K562 (cell line): ENCODE measurements at regions not wholly inside any gene's neighbourhood (a gene's known extent, or its start where the extent isn't known, plus 50 kb on each side); places are given as distances from the start of the nearest gene placed in this dataset.

Experiments used
- ATAC-seq: fragments of 200-7000 bp; cut with Tn5 transposase; 3 replicates; pipeline ENCODE4 v1.9.1; 2020; ENCODE audit warnings: moderate library complexity
- BruUV-seq: library from RNA; stranded (reverse); fragments of 400-500 nt; replicated peaks from 2 replicates; lab custom pipeline; 2021; lab: Mats Ljungman, UMichigan
- CTCF ChIA-PET: fragments of 300-600 bp; formaldehyde crosslinking; extraction: SDS; loops from one replicate; lab custom pipeline; 2021; ENCODE audit warnings: low intra/inter-chr PET ratio; lab: Yijun Ruan, JAX
- POLR2A ChIA-PET: fragments of 300-600, 350-650 bp; sonication (Branson Sonifier 250); formaldehyde crosslinking; extraction: SDS; loops from one replicate; lab custom pipeline; 2021; ENCODE audit warnings: antibody characterized with exemption, inconsistent platforms; lab: Yijun Ruan, JAX
- DNase-seq, 4 experiments: peaks; one replicate each; pipeline versions ENCODE4 v3.0.0 to v3.0.0-alpha.2; 2011 to 2018; ENCODE audit warnings: low spot score in 3 of 4, mixed read lengths in 3 of 4; ENCODE audit errors: extremely low read depth in 1 of 4
- FAIRE-seq: peaks from 2 replicates; lab custom pipeline; 2011; peaks lifted over from hg19 to GRCh38; lab: Jason Lieb, UNC
- H2AFZ ChIP-seq: 2 replicates; pipeline ENCODE4 v1.6.0; 2011; ENCODE audit warnings: low read depth, low read length, control low read depth, inconsistent platforms
- H3K27ac ChIP-seq: fragments of 200-600 bp; 3 replicates; pipeline ENCODE4 v1.8.0; 2011; ENCODE audit warnings: low read depth, mild to moderate bottlenecking, control low read depth, inconsistent platforms, low read length, moderate library complexity, mixed read lengths; ENCODE audit errors: extremely low read depth
- H3K27me3 ChIP-seq, 2 experiments: fragments of 300-600 bp in 1 of 2; 2 replicates in 1 of 2; 3 replicates in 1 of 2; pipeline versions ENCODE4 v1.6.0 to v1.8.0; 2011; ENCODE audit warnings: inconsistent platforms in 2 of 2, low read length in 2 of 2, mild to moderate bottlenecking in 1 of 2, mixed read lengths in 1 of 2, moderate library complexity in 1 of 2; ENCODE audit not compliant: control insufficient read depth in 2 of 2, insufficient read depth in 2 of 2
- H3K36me3 ChIP-seq: fragments of 300-600 bp; 3 replicates; pipeline ENCODE4 v1.8.0; 2011; ENCODE audit warnings: mild to moderate bottlenecking, low read length, inconsistent platforms; ENCODE audit not compliant: control insufficient read depth, insufficient read depth
- H3K4me1 ChIP-seq, 2 experiments: fragments of 200-600 bp in 1 of 2; replicated peaks in 1 of 2; 2 replicates in 1 of 2; 3 replicates in 1 of 2; pipeline versions ENCODE4 v1.5.1 to v1.8.0; 2011; ENCODE audit warnings: inconsistent platforms in 2 of 2, low read length in 2 of 2, mild to moderate bottlenecking in 1 of 2, mixed read lengths in 1 of 2, moderate library complexity in 1 of 2; ENCODE audit not compliant: control insufficient read depth in 2 of 2, insufficient read depth in 2 of 2
- H3K4me2 ChIP-seq: 2 replicates; pipeline ENCODE4 v1.6.1; 2011; ENCODE audit warnings: low read length, control low read depth, inconsistent platforms, mixed read lengths; ENCODE audit not compliant: insufficient read depth
- H3K4me3 ChIP-seq: fragments of 200-600 bp; sonication (generic), shearing (Covaris generic); 2 replicates; pipeline ENCODE4 v1.5.1; 2016; ENCODE audit warnings: control low read depth, inconsistent platforms
- H3K79me2 ChIP-seq: fragments of 200-600 bp; 3 replicates; pipeline ENCODE4 v1.8.0; 2011; ENCODE audit warnings: low read length, inconsistent platforms; ENCODE audit not compliant: control insufficient read depth, insufficient read depth
- H3K9ac ChIP-seq, 2 experiments: 2 replicates each; pipeline versions ENCODE4 v1.6.0 to v1.6.1; 2011; ENCODE audit warnings: low read depth in 2 of 2, low read length in 2 of 2, control low read depth in 1 of 2, inconsistent platforms in 1 of 2, mild to moderate bottlenecking in 1 of 2, mixed read lengths in 1 of 2; ENCODE audit not compliant: insufficient read depth in 1 of 2
- H3K9me1 ChIP-seq: one replicate; pipeline ENCODE4 v1.6.0; 2011; ENCODE audit warnings: inconsistent platforms, mild to moderate bottlenecking, low read length, moderate library complexity; ENCODE audit not compliant: control insufficient read depth, insufficient read depth
- H3K9me3 ChIP-seq: replicated peaks from 2 replicates; pipeline ENCODE4 v1.5.1; 2011; ENCODE audit warnings: low read depth, low read length, inconsistent platforms; ENCODE audit not compliant: control insufficient read depth, insufficient read depth
- H4K20me1 ChIP-seq: replicated peaks from 2 replicates; pipeline ENCODE4 v1.6.1; 2011; ENCODE audit warnings: low read length, inconsistent platforms, mixed read lengths; ENCODE audit not compliant: control insufficient read depth, insufficient read depth
- CBFA2T2 ChIP-seq: fragments of 450-650 bp; conservative IDR thresholded peaks from 2 replicates; pipeline ENCODE4 v1.6.1; 2017; ENCODE audit warnings: mild to moderate bottlenecking
- CC2D1A ChIP-seq: fragments of 450-650 bp; IDR thresholded peaks from 2 replicates; pipeline ENCODE4 v1.6.1; 2017; ENCODE audit warnings: mild to moderate bottlenecking
- CUX1 ChIP-seq: fragments of 200-800 bp; sonication (Bioruptor generic); IDR thresholded peaks from 2 replicates; pipeline ENCODE4 v1.6.1; 2016; ENCODE audit warnings: missing genetic modification characterization, missing compliant biosample characterization
- E2F5 ChIP-seq: sonication (generic); formaldehyde crosslinking; IDR thresholded peaks from 2 replicates; pipeline ENCODE4 v1.8.0; 2022; ENCODE audit warnings: mild to moderate bottlenecking, missing genetic modification reagents
- GATA2 ChIP-seq: sonication (generic); formaldehyde crosslinking; IDR thresholded peaks from 2 replicates; pipeline ENCODE4 v1.4.0; 2020; ENCODE audit warnings: mild to moderate bottlenecking, missing genetic modification reagents
- JUND ChIP-seq, 2 experiments: IDR thresholded peaks; 2 replicates in 1 of 2; 3 replicates in 1 of 2; pipeline ENCODE4 v1.6.1; 2011; ENCODE audit warnings: borderline replicate concordance in 2 of 2, low read depth in 2 of 2, low read length in 2 of 2, improper control_type of control experiment in 1 of 2, missing biosample characterization in 1 of 2, missing genetic modification characterization in 1 of 2, missing genetic modification reagents in 1 of 2
- SMAD4 ChIP-seq: fragments of 250-450 bp; sonication (Bioruptor Pico); conservative IDR thresholded peaks from 2 replicates; pipeline ENCODE4 v1.8.0; 2021; ENCODE audit warnings: inconsistent platforms, mild to moderate bottlenecking, moderate library complexity
- TEAD4 ChIP-seq, 2 experiments: sonication (generic) in 1 of 2; formaldehyde crosslinking in 1 of 2; IDR thresholded peaks; 2 replicates each; pipeline versions ENCODE4 v1.6.1 to v1.8.0; 2012 to 2022; ENCODE audit warnings: borderline replicate concordance in 1 of 2, inconsistent platforms in 1 of 2, low read length in 1 of 2, mild to moderate bottlenecking in 1 of 2, missing genetic modification reagents in 1 of 2
- ZNF274 ChIP-seq: IDR thresholded peaks from 2 replicates; pipeline ENCODE4 v1.6.1; 2011; ENCODE audit warnings: low read depth, mild to moderate bottlenecking, low read length, moderate library complexity, borderline replicate concordance
- WGBS: fragments of 100-300 bp; shearing (Covaris generic); methylation state at CpG from one replicate; pipeline ENCODE4 v1.1.6; 2016; ENCODE audit warnings: low coverage, mixed read lengths; ENCODE audit not compliant: insufficient coverage; ENCODE audit errors: missing lambda C conversion rate; 5-methylcytosine and 5-hydroxymethylcytosine counted together
- in situ Hi-C: fragments of 300-500 bp; cut with MboI; formaldehyde crosslinking; loops from 4 replicates; pipeline ENCODE4 v1.15.0; 2018; ENCODE audit warnings: inconsistent platforms, mixed read lengths
- intact Hi-C: fragments of 100-400 bp; cut with micrococcal nuclease; formaldehyde crosslinking; loops from 2 replicates; pipeline ENCODE4 v1.14.2; 2022
- TF ChIP-seq, protein P1 (sequence below), 2 experiments: fragments of 450-650 bp in 1 of 2; IDR thresholded peaks; 2 replicates each; pipeline ENCODE4 v1.6.1; 2011 to 2017; ENCODE audit warnings: low read depth in 2 of 2, antibody characterized with exemption in 1 of 2, borderline replicate concordance in 1 of 2, low read length in 1 of 2, mild to moderate bottlenecking in 1 of 2, mixed read lengths in 1 of 2; ENCODE audit not compliant: control insufficient read depth in 1 of 2

DNA sequence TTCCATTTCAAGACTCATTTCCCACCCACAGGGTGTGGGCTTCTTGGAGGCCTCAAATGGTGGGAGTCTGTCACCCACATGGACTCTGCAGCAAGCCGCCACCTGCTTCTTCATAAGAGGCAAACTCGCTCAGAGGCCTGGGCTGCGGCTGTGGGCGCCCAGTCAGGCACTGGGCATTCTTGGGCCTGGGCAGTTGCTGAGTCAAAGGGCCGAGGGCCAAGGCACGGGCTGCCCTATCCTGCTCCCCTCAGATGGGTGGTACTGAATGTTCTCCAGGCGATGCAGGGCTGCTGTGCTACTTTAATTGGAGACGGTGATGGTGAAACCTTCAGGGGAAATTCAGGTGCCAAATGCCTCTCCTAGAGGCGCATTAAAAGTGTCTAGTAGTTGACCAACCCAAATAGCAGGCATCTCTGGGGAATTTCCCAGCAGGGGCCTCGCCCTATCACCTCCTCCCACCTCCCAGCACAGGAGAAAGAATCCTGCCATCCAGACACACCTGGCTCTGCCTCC is 57.9 kb downstream of the MAFB start (continued):
- no peak for TF ChIP-seq CUX1 (CRISPR knock-in tag)

- Histone ChIP-seq H3K4me1 (no peaks in the 10 kb centered on the region), H3K9me1 (no peaks in the 10 kb centered on the region), H3K9ac (no peak overlapping the region), H3K4me2 (no peak overlapping the region), H3K36me3 (no peaks in the 10 kb centered on the region), H3K9me3 (no peaks in the 10 kb centered on the region), H4K20me1 (no peaks in the 10 kb centered on the region), H2AFZ (no peak overlapping the region), H3K27me3 (peaks cover 0 to 7% of the 10 kb centered on the region in 2 experiments; a peak in 3 of 5 replicates), H3K4me3 (no peak overlapping the region), H3K27ac (no peak overlapping the region), H3K79me2 (no peaks in the 10 kb centered on the region)
- no TSS peak for BruUV-seq
- 0% methylated on average over 3 of the region's 3 CpGs for WGBS
- ChIA-PET POLR2A (interaction anchor here (1.0 kb wide), 1 partner anchor 16 kb away, joined by 4 read pairs; no protein-coding TSS in a partner anchor), CTCF (no interaction called here)
- ATAC-seq (no peak), FAIRE-seq (no peak), DNase-seq (no peak)
- intact Hi-C loops (no loop called here), in situ Hi-C loops (no loop called here)
- no peak for TF ChIP-seq TEAD4 (IDR thresholded peaks at IDR 0.05; ENCODE audit: low read length)
- no peak for TF ChIP-seq TEAD4 (CRISPR knock-in tag; IDR thresholded peaks at IDR 0.05; ENCODE audit: borderline replicate concordance)
- no peak for TF ChIP-seq CC2D1A
- TF ChIP-seq ZNF274: no peak
- TF ChIP-seq, protein P1, sequence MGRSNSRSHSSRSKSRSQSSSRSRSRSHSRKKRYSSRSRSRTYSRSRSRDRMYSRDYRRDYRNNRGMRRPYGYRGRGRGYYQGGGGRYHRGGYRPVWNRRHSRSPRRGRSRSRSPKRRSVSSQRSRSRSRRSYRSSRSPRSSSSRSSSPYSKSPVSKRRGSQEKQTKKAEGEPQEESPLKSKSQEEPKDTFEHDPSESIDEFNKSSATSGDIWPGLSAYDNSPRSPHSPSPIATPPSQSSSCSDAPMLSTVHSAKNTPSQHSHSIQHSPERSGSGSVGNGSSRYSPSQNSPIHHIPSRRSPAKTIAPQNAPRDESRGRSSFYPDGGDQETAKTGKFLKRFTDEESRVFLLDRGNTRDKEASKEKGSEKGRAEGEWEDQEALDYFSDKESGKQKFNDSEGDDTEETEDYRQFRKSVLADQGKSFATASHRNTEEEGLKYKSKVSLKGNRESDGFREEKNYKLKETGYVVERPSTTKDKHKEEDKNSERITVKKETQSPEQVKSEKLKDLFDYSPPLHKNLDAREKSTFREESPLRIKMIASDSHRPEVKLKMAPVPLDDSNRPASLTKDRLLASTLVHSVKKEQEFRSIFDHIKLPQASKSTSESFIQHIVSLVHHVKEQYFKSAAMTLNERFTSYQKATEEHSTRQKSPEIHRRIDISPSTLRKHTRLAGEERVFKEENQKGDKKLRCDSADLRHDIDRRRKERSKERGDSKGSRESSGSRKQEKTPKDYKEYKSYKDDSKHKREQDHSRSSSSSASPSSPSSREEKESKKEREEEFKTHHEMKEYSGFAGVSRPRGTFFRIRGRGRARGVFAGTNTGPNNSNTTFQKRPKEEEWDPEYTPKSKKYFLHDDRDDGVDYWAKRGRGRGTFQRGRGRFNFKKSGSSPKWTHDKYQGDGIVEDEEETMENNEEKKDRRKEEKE (IDR thresholded peaks at IDR 0.05; ENCODE audit: borderline replicate concordance in 1 of 2, control insufficient read depth in 1 of 2, low read depth in 2 of 2, low read length in 1 of 2): no peak
- no peak for TF ChIP-seq SMAD4
- TF ChIP-seq GATA2 (CRISPR knock-in tag): no peak
- no peak for TF ChIP-seq CBFA2T2
- no peak for TF ChIP-seq E2F5 (CRISPR knock-in tag)
- no peak for TF ChIP-seq JUND (IDR thresholded peaks at IDR 0.05; ENCODE audit: borderline replicate concordance, low read depth, low read length)
- no peak for TF ChIP-seq JUND (tag; IDR thresholded peaks at IDR 0.05; ENCODE audit: borderline replicate concordance, low read depth, low read length)
Measured at GRCh38 chr20:40630713-40631112, 58.3 kb downstream of the MAFB start.
